AG09309 (cell line): ENCODE measurements at regions not wholly inside any gene's neighbourhood (a gene's known extent, or its start where the extent isn't known, plus 50 kb on each side); places are given as distances from the start of the nearest gene placed in this dataset.

Experiments used
- DNase-seq: peaks from one replicate; pipeline ENCODE4 v3.0.0-alpha.2; 2010; ENCODE audit warnings: low read depth
- H3K4me3 ChIP-seq: 2 replicates; pipeline ENCODE4 v1.5.1; 2011; ENCODE audit warnings: mild to moderate bottlenecking, low read depth, low read length, moderate library complexity; ENCODE audit not compliant: control insufficient read depth
- TF ChIP-seq, protein P1 (sequence below): IDR thresholded peaks from 2 replicates; pipeline ENCODE4 v1.5.1; 2011; ENCODE audit warnings: mild to moderate bottlenecking, low read depth, low read length, inconsistent platforms; ENCODE audit not compliant: insufficient read depth, control insufficient read depth; ENCODE audit errors: missing control alignments

DNA sequence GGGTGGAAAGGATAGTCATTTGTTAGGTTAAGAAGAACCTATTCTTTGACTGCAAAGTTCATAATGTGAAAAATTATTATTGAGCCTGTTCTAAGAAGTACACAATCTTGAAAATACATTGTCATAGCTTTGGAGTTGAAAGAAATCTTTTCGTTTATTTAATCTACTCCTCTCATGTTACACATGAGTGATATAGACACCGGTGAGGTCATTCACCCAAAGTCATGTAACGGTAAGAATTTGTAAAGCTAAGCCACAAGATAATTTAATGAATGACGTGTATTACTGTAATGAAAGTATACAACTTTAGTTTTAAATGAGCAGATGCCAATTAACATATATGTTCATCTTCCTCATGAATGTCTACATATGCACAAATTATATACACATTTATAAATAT is 284.1 kb upstream of the PDE4D start:
- TF ChIP-seq, protein P1, sequence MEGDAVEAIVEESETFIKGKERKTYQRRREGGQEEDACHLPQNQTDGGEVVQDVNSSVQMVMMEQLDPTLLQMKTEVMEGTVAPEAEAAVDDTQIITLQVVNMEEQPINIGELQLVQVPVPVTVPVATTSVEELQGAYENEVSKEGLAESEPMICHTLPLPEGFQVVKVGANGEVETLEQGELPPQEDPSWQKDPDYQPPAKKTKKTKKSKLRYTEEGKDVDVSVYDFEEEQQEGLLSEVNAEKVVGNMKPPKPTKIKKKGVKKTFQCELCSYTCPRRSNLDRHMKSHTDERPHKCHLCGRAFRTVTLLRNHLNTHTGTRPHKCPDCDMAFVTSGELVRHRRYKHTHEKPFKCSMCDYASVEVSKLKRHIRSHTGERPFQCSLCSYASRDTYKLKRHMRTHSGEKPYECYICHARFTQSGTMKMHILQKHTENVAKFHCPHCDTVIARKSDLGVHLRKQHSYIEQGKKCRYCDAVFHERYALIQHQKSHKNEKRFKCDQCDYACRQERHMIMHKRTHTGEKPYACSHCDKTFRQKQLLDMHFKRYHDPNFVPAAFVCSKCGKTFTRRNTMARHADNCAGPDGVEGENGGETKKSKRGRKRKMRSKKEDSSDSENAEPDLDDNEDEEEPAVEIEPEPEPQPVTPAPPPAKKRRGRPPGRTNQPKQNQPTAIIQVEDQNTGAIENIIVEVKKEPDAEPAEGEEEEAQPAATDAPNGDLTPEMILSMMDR, result no peak
- H3K4me3 ChIP-seq, result no peak overlapping the region
- DNase-seq, result no peak

DNA sequence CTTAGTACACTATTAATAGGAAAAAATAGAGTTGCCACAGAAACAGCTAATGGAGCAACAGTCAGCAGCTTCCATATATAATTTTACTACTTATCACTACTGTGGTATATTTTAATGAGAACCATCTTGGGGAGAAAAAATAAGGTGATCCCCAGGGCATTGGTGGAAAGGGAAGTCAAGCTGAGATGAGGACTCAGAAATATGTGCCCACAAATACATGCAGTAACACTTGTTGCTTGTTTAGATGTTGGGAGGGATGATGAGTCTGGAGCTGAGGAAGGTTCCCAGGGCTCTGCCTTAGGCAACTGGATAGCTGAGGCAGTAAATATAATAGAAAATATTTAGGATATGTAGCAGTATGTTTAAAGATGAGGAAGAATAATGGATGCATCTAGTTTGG is 280.1 kb upstream of the PDE4D start:
- no peak overlapping the region for H3K4me3 ChIP-seq
- no peak for DNase-seq
- TF ChIP-seq, protein P1, result no peak

DNA sequence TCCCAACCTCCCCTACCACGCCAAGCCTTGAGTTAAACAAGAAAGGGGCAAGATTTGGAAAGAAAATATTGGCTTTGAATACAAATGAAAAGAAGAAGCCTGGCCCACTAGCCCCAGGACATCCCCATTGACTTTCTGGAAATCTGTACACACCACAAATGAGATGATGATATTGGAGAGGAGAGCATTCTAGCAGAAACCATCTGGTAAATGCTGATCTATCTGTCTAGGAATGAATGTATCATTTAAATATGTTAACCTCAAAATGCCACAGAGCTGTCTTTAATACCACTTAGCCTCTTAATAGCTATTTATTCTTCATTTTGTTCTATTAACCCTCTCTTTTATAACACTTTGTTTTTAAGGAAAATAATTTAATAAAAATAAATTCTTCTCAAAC is 270.2 kb upstream of the PDE4D start:
- TF ChIP-seq, protein P1, result no peak
- no peak for DNase-seq
- H3K4me3 ChIP-seq, result no peak overlapping the region

DNA sequence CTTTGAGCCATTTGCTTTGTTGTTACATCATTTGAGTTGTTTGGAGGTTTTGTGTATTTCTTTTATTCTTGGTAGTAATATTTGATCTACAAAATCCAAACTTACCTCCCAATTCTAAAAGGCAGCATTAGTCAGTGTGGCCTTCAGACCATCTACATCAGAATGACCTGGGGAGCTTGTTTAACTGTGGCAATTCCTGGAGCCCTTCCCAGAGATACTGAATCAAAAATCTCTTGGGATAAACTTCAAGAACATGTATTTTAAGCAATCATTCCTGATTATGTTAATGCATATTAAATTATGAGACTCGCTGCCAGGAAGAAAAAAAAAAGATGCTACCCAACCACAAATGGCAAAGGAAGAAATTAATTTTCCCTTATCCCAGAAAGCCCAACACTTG is 268.9 kb upstream of the PDE4D start:
- TF ChIP-seq, protein P1, result no peak
- no peak overlapping the region for H3K4me3 ChIP-seq
- no peak for DNase-seq

DNA sequence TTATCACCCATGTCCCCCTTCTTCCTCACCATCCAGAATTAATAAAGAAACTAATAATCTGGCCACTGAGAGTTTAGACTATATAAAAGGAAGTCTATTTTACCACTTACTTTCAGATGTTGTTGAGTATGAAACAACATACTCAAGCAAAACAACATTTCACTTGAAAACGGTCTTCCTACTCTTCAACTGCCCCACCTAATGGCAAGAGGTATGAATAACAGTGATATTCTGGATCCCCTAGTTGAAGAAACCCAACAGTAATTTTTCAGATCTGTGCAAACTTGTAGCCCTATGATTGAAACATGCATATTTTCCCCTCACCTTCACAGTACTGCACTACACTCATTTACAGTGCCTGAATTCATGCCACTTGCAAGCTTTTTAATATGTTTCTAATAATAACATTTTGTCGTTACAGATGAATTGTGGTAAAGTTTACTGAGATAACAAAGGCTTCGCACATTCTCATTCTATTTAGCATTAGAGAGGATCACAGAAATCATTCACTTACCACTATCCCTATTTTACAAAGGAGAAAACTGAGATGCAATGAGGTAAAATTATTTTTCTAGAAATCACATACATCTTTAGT is 267.9 kb upstream of the PDE4D start:
- no peak overlapping the region for H3K4me3 ChIP-seq
- TF ChIP-seq, protein P1, result peak; percentile 56
- no peak for DNase-seq

DNA sequence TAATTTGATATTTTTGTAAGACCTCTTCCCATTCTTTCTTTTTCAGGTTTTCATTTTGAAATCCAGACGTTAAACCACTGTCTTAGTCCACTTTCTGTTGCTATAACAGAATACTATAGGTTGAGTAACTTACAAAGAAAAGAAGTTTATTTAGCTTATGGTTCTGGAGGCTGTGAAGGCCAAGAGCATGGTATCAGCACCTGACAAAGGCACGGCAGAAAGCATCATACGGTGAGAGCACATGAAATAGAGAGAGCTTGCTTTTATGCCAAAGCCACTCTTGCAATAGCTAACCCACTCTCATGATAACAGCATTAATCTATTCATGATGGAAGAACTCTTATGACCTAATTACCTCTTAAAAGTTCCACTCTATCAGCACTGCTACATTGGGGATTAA is 255.6 kb upstream of the PDE4D start:
- no peak overlapping the region for H3K4me3 ChIP-seq
- DNase-seq, result no peak
- TF ChIP-seq, protein P1, result no peak

DNA sequence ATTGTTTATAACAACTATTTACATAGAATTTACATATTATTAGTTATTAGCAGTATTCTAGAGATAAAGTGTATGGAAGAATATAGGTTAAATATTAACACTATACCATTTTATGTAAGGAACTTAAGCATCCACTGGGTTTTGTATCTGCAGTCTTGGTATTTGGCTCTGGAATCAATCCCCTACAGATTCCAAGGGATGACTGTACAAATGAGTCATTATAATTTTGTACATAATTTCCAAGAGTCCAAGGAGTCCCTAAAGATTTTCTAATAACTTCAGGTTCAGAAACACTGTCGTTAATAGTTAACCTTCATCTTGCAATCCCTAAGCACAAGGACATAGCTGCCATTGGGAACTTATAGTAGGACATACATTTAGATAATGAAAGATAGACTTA is 254.8 kb upstream of the PDE4D start:
- DNase-seq, result no peak
- TF ChIP-seq, protein P1, result no peak
- H3K4me3 ChIP-seq, result no peak overlapping the region
